Testis (tissue), 2 donors: ENCODE measurements at regions not wholly inside any gene's neighbourhood (a gene's known extent, or its start where the extent isn't known, plus 50 kb on each side); places are given as distances from the start of the nearest gene placed in this dataset.

Experiments used
- CTCF ChIP-seq, 3 experiments: fragments of 450-650 bp in 2 of 3; fragments of 200-600 bp in 1 of 3; sonication (generic) in 1 of 3; IDR thresholded peaks; one replicate each; pipeline ENCODE4 v1.5.1; 2016 to 2019; ENCODE audit warnings: antibody characterized with exemption in 3 of 3, mild to moderate bottlenecking in 2 of 3, moderate library complexity in 1 of 3
- POLR2A ChIP-seq: fragments of 450-650 bp; IDR thresholded peaks from one replicate; pipeline ENCODE4 v1.6.1; 2017; ENCODE audit warnings: antibody characterized with exemption, mild to moderate bottlenecking, moderate library complexity

- TF ChIP-seq POLR2A = no peak
- TF ChIP-seq CTCF (IDR thresholded peaks at IDR 0.05) = no peak
Observed at GRCh38 chr22:49603016-49603415, 224.7 kb downstream of the BRD1 start.
